ENCODE measurements at regions not wholly inside any gene's neighbourhood (a gene's known extent, or its start where the extent isn't known, plus 50 kb on each side); places are given as distances from the start of the nearest gene placed in this dataset.

GRCh38 chr5:82817897-82818676 is 259.1 kb downstream of the TMEM167A start:
- Histone ChIP-seq H3K9me3 (ENCODE audit: insufficient read depth, low read depth, low read length) (no peaks in the 10 kb centered on the region), H3K4me2 (ENCODE audit: low read depth, low read length, poor library complexity, severe bottlenecking) (no peak overlapping the region), H3K79me2 (ENCODE audit: insufficient read depth, low read length) (no peaks in the 10 kb centered on the region), H3K4me3 (ENCODE audit: low read length, poor library complexity, severe bottlenecking) (no peak overlapping the region), H3K36me3 (ENCODE audit: insufficient read depth, low read length) (no peaks in the 10 kb centered on the region), H3K9ac (ENCODE audit: low read depth, low read length, poor library complexity, severe bottlenecking) (no peak overlapping the region), H3K9me2 (replicated peaks; ENCODE audit: low read depth, low read length) (no peaks in the 10 kb centered on the region), H2AFZ (ENCODE audit: low read length) (no peak overlapping the region), H3F3A (ENCODE audit: low read depth) (no peaks in the 10 kb centered on the region), H4K20me1 (ENCODE audit: insufficient read depth, low read length, poor library complexity, severe bottlenecking) (no peaks in the 10 kb centered on the region), H3K27me3 (ENCODE audit: insufficient read depth, low read length, poor library complexity, severe bottlenecking) (no peaks in the 10 kb centered on the region), H3K4me1 (ENCODE audit: insufficient read depth, low read length, poor library complexity, severe bottlenecking) (peaks cover 24% of the 10 kb centered on the region)
- TF ChIP-seq EZH2phosphoT487 (IDR thresholded peaks at IDR 0.05; ENCODE audit: borderline replicate concordance): no peak
- TF ChIP-seq CTCF (conservative IDR thresholded peaks at IDR 0.05; ENCODE audit: low read length): no peak

GRCh38 chr5:82816926-82817325 is 260.3 kb downstream of the TMEM167A start:
- H3K36me3 ChIP-seq (ENCODE audit: insufficient read depth, low read length): no peaks in the 10 kb centered on the region
- no peak overlapping the region for H3K4me3 ChIP-seq (ENCODE audit: low read length, poor library complexity, severe bottlenecking)
- H3K9ac ChIP-seq (ENCODE audit: low read depth, low read length, poor library complexity, severe bottlenecking): no peak overlapping the region
- TF ChIP-seq EZH2phosphoT487 (IDR thresholded peaks at IDR 0.05; ENCODE audit: borderline replicate concordance): no peak
- no peak for TF ChIP-seq CTCF (conservative IDR thresholded peaks at IDR 0.05; ENCODE audit: low read length)
- H3K79me2 ChIP-seq (ENCODE audit: insufficient read depth, low read length): no peaks in the 10 kb centered on the region
- no peaks in the 10 kb centered on the region for H3K27me3 ChIP-seq (ENCODE audit: insufficient read depth, low read length, poor library complexity, severe bottlenecking)
- no peaks in the 10 kb centered on the region for H3F3A ChIP-seq (ENCODE audit: low read depth)
- no peak overlapping the region for H2AFZ ChIP-seq (ENCODE audit: low read length)
- H3K9me3 ChIP-seq (ENCODE audit: insufficient read depth, low read depth, low read length): no peaks in the 10 kb centered on the region
- peaks cover 19% of the 10 kb centered on the region for H3K4me1 ChIP-seq (ENCODE audit: insufficient read depth, low read length, poor library complexity, severe bottlenecking)
- no peaks in the 10 kb centered on the region for H4K20me1 ChIP-seq (ENCODE audit: insufficient read depth, low read length, poor library complexity, severe bottlenecking)
- no peak overlapping the region for H3K4me2 ChIP-seq (ENCODE audit: low read depth, low read length, poor library complexity, severe bottlenecking)
- no peaks in the 10 kb centered on the region for H3K9me2 ChIP-seq (replicated peaks; ENCODE audit: low read depth, low read length)

DNA sequence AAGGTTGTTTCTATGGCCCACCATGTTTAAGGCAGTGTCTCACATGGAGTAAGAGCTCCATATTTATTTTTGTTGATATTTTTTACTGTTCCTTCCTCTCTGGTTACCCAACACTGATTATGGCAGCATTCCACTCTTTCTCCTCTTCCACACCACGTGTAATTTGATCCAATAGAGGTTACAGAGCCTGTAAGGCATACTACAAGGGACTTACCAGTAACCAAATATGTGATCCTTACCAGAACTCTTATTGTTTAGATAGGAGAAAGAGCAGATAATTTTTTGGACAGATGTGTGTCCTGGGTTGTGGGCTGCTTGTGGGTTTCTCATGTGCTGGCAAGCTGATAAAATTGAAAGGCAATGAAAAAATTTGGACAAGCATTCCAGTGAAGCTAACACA is 261.3 kb downstream of the TMEM167A start:
- Histone ChIP-seq H3K9me2 (replicated peaks; ENCODE audit: low read depth, low read length) (no peaks in the 10 kb centered on the region), H3K4me1 (ENCODE audit: insufficient read depth, low read length, poor library complexity, severe bottlenecking) (peaks cover 9% of the 10 kb centered on the region), H3K27me3 (ENCODE audit: insufficient read depth, low read length, poor library complexity, severe bottlenecking) (no peaks in the 10 kb centered on the region), H3K36me3 (ENCODE audit: insufficient read depth, low read length) (no peaks in the 10 kb centered on the region), H2AFZ (ENCODE audit: low read length) (no peak overlapping the region), H3F3A (ENCODE audit: low read depth) (no peaks in the 10 kb centered on the region), H3K4me3 (ENCODE audit: low read length, poor library complexity, severe bottlenecking) (no peak overlapping the region), H3K9me3 (ENCODE audit: insufficient read depth, low read depth, low read length) (no peaks in the 10 kb centered on the region), H4K20me1 (ENCODE audit: insufficient read depth, low read length, poor library complexity, severe bottlenecking) (no peaks in the 10 kb centered on the region), H3K79me2 (ENCODE audit: insufficient read depth, low read length) (no peaks in the 10 kb centered on the region), H3K4me2 (ENCODE audit: low read depth, low read length, poor library complexity, severe bottlenecking) (no peak overlapping the region), H3K9ac (ENCODE audit: low read depth, low read length, poor library complexity, severe bottlenecking) (no peak overlapping the region)
- TF ChIP-seq EZH2phosphoT487 (IDR thresholded peaks at IDR 0.05; ENCODE audit: borderline replicate concordance): no peak
- no peak for TF ChIP-seq CTCF (conservative IDR thresholded peaks at IDR 0.05; ENCODE audit: low read length)

Measured in Loucy (cell line).